ENCODE measurements at regions not wholly inside any gene's neighbourhood (a gene's known extent, or its start where the extent isn't known, plus 50 kb on each side); places are given as distances from the start of the nearest gene placed in this dataset.

GRCh38 chr4:187362937-187363857, 632.4 kb upstream of the ZFP42 start:
- Histone ChIP-seq H4K8ac (replicated peaks; ENCODE audit: insufficient read length, low read depth, low read length) (no peak overlapping the region), H3T11ph (ENCODE audit: low read length) (no peak overlapping the region), H2AK5ac (ENCODE audit: insufficient read length, low read length) (no peak overlapping the region), H2AFZ (ENCODE audit: low read length) (no peak overlapping the region), H4K5ac (ENCODE audit: insufficient read length, low read depth, low read length) (no peak overlapping the region), H2BK20ac (ENCODE audit: low read depth, low read length, poor library complexity, severe bottlenecking) (no peak overlapping the region), H4K20me1 (ENCODE audit: control insufficient read depth, insufficient read depth, insufficient read length) (no peaks in the 10 kb centered on the region), H3K79me2 (ENCODE audit: insufficient read depth, low read length) (no peaks in the 10 kb centered on the region), H3K27me3 (ENCODE audit: insufficient read depth, low read length) (no peaks in the 10 kb centered on the region), H2BK15ac (ENCODE audit: low read depth, low read length) (no peak overlapping the region), H3K23ac (ENCODE audit: insufficient read length, low read depth, low read length) (no peak overlapping the region), H3K9me3 (ENCODE audit: control insufficient read depth, low read depth, low read length) (no peaks in the 10 kb centered on the region), H3K18ac (ENCODE audit: insufficient read length, low read depth, low read length) (no peak overlapping the region), H3K9ac (ENCODE audit: extremely low read depth, insufficient read length, low read length) (no peak overlapping the region), H3K4me1 (ENCODE audit: insufficient read depth, low read length) (no peaks in the 10 kb centered on the region), H3K4ac (ENCODE audit: low read depth, low read length) (no peak overlapping the region), H3K23me2 (ENCODE audit: insufficient read length, low read depth, low read length, poor library complexity, severe bottlenecking) (no peaks in the 10 kb centered on the region), H3K56ac (ENCODE audit: insufficient read length, low read depth, low read length) (no peak overlapping the region), H2BK120ac (ENCODE audit: low read depth, low read length, poor library complexity, severe bottlenecking) (no peak overlapping the region), H3K27ac (ENCODE audit: insufficient read length, low read depth, low read length) (no peak overlapping the region), H4K91ac (ENCODE audit: insufficient read length, low read depth, low read length) (no peak overlapping the region), H3K79me1 (ENCODE audit: insufficient read depth, low read depth, low read length, poor library complexity, severe bottlenecking) (no peaks in the 10 kb centered on the region), H3K14ac (ENCODE audit: insufficient read depth, low read length) (no peak overlapping the region), H2BK12ac (ENCODE audit: insufficient read length, low read depth, low read length) (no peak overlapping the region), H3K4me2 (ENCODE audit: insufficient read depth, insufficient read length, low read length) (no peak overlapping the region), H2BK5ac (ENCODE audit: insufficient read length, low read length) (no peak overlapping the region)
- Mint-ChIP-seq H3K36me3 (ENCODE audit: insufficient read depth in 1 of 3, low read depth in 3 of 3) (no peaks in the 10 kb centered on the region), H3K27me3 (ENCODE audit: low read depth) (no peaks in the 10 kb centered on the region), H3K4me3 (no peak overlapping the region), H3K4me1 (no peaks in the 10 kb centered on the region), H3K9me3 (no peaks in the 10 kb centered on the region), H3K27ac (peak overlapping the region in 1 of 3 experiments; percentile 3; a peak in 2 of 7 replicates)
- WGBS (ENCODE audit: extremely low coverage, insufficient read length, low lambda C conversion rate) = no CpG with 5 or more reads among the region's 31 CpGs
- TF ChIP-seq, protein P1, sequence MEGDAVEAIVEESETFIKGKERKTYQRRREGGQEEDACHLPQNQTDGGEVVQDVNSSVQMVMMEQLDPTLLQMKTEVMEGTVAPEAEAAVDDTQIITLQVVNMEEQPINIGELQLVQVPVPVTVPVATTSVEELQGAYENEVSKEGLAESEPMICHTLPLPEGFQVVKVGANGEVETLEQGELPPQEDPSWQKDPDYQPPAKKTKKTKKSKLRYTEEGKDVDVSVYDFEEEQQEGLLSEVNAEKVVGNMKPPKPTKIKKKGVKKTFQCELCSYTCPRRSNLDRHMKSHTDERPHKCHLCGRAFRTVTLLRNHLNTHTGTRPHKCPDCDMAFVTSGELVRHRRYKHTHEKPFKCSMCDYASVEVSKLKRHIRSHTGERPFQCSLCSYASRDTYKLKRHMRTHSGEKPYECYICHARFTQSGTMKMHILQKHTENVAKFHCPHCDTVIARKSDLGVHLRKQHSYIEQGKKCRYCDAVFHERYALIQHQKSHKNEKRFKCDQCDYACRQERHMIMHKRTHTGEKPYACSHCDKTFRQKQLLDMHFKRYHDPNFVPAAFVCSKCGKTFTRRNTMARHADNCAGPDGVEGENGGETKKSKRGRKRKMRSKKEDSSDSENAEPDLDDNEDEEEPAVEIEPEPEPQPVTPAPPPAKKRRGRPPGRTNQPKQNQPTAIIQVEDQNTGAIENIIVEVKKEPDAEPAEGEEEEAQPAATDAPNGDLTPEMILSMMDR (conservative IDR thresholded peaks at IDR 0.05) = no peak
- no peak for DNase-seq
